ENCODE measurements at regions not wholly inside any gene's neighbourhood (a gene's known extent, or its start where the extent isn't known, plus 50 kb on each side); places are given as distances from the start of the nearest gene placed in this dataset.

DNA sequence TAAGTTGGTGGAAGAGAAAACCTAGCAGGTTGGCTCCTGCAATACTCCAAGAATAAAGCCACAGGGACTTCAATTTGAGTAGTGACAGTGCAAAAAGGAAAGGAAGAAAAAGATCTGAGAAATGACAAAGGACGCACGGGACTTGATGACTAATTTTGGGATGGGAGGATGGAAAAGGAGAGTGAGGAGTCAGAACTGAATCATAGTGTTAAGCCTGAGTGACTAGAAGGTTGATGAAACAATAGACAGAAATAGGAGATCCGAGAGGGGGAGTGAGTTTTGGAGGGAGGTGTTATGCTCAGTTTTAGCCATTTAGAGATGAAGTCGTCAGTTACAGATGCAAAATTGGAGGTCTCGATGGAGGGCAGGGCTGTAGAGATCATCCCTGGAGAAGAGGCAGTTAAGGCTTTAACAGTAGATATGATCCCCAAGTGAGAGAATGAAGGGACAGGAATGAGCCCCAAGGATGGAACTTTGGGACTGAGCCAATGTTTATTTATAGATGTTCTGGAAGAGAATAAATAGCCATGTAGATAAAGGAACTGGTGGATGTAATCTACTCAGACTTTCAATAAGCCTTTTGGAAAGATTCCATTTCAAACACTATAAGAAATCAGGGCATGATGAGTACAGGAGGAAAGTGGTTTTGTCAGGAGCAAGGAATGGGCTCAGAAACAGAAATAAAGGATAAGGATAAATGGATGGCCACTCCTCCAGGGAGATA lies 108.9 kb upstream of the NCAM1 start:
- H3K4me3 ChIP-seq (replicated peaks in 1 of 2; ENCODE audit: low read depth in 1 of 2, low read length in 2 of 2), result no peak overlapping the region
- H3K4me1 ChIP-seq (ENCODE audit: control insufficient read depth in 1 of 2, insufficient read depth in 2 of 2, low read length in 2 of 2), result no peaks in the 10 kb centered on the region
- no peak overlapping the region for H3K27ac ChIP-seq (ENCODE audit: low read depth, low read length)
- no peaks in the 10 kb centered on the region for H3K36me3 ChIP-seq (ENCODE audit: control insufficient read depth in 1 of 2, insufficient read depth in 2 of 2, low read length in 2 of 2)
- intact Hi-C loops (cut with micrococcal nuclease), result no loop called here
- ChIA-PET CTCF (no interaction called here), RAD21 (ENCODE audit: low non-redundant PET in 1 of 2, low total read pairs in 2 of 2, uncharacterized antibody in 2 of 2, unreplicated experiment in 2 of 2) (no interaction called here), POLR2A (no interaction called here)
- peaks cover 27% of the 10 kb centered on the region for H3K27me3 ChIP-seq (ENCODE audit: insufficient read depth, low read length)
- no peak for ATAC-seq
- no peaks in the 10 kb centered on the region for H3K9me2 ChIP-seq (ENCODE audit: insufficient read depth)
- no peak overlapping the region for H2AFZ ChIP-seq (ENCODE audit: low read depth, low read length, poor library complexity, severe bottlenecking)
- no peaks in the 10 kb centered on the region for H3K9me3 ChIP-seq (ENCODE audit: control insufficient read depth in 1 of 2, insufficient read depth in 1 of 2, low read depth in 1 of 2, low read length in 2 of 2)
- no TSS peak for BruUV-seq (replicated peaks)
- no peak overlapping the region for H3K4me2 ChIP-seq (ENCODE audit: low read length)
- DNase-seq (ENCODE audit: low read depth, low spot score), result no peak
- H3K9ac ChIP-seq (ENCODE audit: low read length), result no peak overlapping the region
- H3K79me2 ChIP-seq (ENCODE audit: insufficient read depth, low read length), result no peaks in the 10 kb centered on the region
- no peaks in the 10 kb centered on the region for H4K20me1 ChIP-seq (ENCODE audit: insufficient read depth)
- TF ChIP-seq CEBPB (IDR thresholded peaks at IDR 0.05; ENCODE audit: low read depth), result no peak
- no peak for TF ChIP-seq RAD21 (IDR thresholded peaks at IDR 0.05; ENCODE audit: low read depth)
- no peak for TF ChIP-seq ELF1 (IDR thresholded peaks at IDR 0.05; ENCODE audit: borderline replicate concordance, low read depth)
- TF ChIP-seq ATF3 (IDR thresholded peaks at IDR 0.05), result no peak
- no peak for TF ChIP-seq JUND (IDR thresholded peaks at IDR 0.05)
- TF ChIP-seq ZFX (IDR thresholded peaks at IDR 0.05), result no peak
- no peak for TF ChIP-seq POLR2AphosphoS5 (IDR thresholded peaks at IDR 0.05; ENCODE audit: low read depth, low read length)
- no peak for TF ChIP-seq SIN3A (IDR thresholded peaks at IDR 0.05; ENCODE audit: low read depth)
- TF ChIP-seq CBX3 (IDR thresholded peaks at IDR 0.05; ENCODE audit: low read depth), result no peak
- no peak; the same call in 1 of the 2 replicates for TF ChIP-seq FOSL1 (IDR thresholded peaks at IDR 0.05; ENCODE audit: low read depth)
- TF ChIP-seq ZNF274 (IDR thresholded peaks at IDR 0.05; ENCODE audit: low read depth, low read length), result no peak
- no peak for TF ChIP-seq TCF7L2 (IDR thresholded peaks at IDR 0.05; ENCODE audit: borderline replicate concordance, extremely low read depth, insufficient read depth, insufficient read length)
- no peak for TF ChIP-seq REST (IDR thresholded peaks at IDR 0.05; ENCODE audit: low read depth)

Measured in HCT116 (cell line).